ENCODE measurements at regions not wholly inside any gene's neighbourhood (a gene's known extent, or its start where the extent isn't known, plus 50 kb on each side); places are given as distances from the start of the nearest gene placed in this dataset.

GRCh38 chr5:133753856-133754255 is 141.5 kb upstream of the FSTL4 start:
- intact Hi-C loops (cut with DNase I; ENCODE audit: low total_unique reads), result no loop called here

GRCh38 chr5:133751846-133752245 is 139.5 kb upstream of the FSTL4 start:
- Histone ChIP-seq H3K4me1 (no peaks in the 10 kb centered on the region), H3K36me3 (ENCODE audit: low read depth, missing control alignments) (no peaks in the 10 kb centered on the region), H3K27ac (no peak overlapping the region), H3K4me3 (no peak overlapping the region), H3K9me3 (no peaks in the 10 kb centered on the region), H3K27me3 (no peaks in the 10 kb centered on the region)
- TF ChIP-seq CTCF (IDR thresholded peaks at IDR 0.05), result no peak
- TF ChIP-seq POLR2A (IDR thresholded peaks at IDR 0.05), result no peak
- no peak for DNase-seq
- intact Hi-C loops (cut with DNase I; ENCODE audit: low total_unique reads), result no loop called here
- WGBS, 2 donors, result 77 to 86% methylated on average over 5 of the region's 5 CpGs

More at GRCh38 chr5:133753856-133754255, 141.5 kb upstream of the FSTL4 start:
- H3K9me3 ChIP-seq, result no peaks in the 10 kb centered on the region
- H3K4me3 ChIP-seq, result no peak overlapping the region
- no peak overlapping the region for H3K27ac ChIP-seq
- 63 to 73% methylated on average over 3 of the region's 3 CpGs for WGBS, 2 donors
- DNase-seq, result no peak
- no peaks in the 10 kb centered on the region for H3K4me1 ChIP-seq
- H3K27me3 ChIP-seq, result no peaks in the 10 kb centered on the region
- no peaks in the 10 kb centered on the region for H3K36me3 ChIP-seq (ENCODE audit: low read depth, missing control alignments)
- TF ChIP-seq CTCF (IDR thresholded peaks at IDR 0.05) (no peak), POLR2A (IDR thresholded peaks at IDR 0.05) (no peak)

DNA sequence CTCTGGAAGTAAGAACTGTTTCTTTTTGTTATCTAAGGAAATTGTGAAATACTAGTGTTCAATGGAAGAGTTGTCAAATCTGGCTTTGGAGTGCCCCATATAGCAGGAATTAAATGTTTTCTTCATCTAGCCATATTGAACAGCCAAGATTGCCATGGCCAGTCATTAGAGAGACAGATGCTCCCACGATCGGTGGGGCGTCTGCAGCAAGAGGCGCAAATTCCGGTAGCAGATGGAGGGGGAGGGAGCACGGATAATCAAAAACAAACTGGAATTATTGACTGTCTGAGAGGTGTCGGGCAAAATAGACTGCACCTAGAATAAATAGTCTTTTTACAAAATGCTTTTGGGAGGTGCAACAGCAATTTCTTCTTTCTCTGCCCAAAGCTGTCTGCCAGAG is 139.1 kb upstream of the FSTL4 start:
- no peaks in the 10 kb centered on the region for H3K36me3 ChIP-seq (ENCODE audit: low read depth, missing control alignments)
- DNase-seq, result no peak
- H3K27ac ChIP-seq, result no peak overlapping the region
- H3K27me3 ChIP-seq, result no peaks in the 10 kb centered on the region
- no peak overlapping the region for H3K4me3 ChIP-seq
- H3K9me3 ChIP-seq, result no peaks in the 10 kb centered on the region
- 81 to 84% methylated on average over 7 of the region's 7 CpGs for WGBS, 2 donors
- no peaks in the 10 kb centered on the region for H3K4me1 ChIP-seq
- intact Hi-C loops (cut with DNase I; ENCODE audit: low total_unique reads), result no loop called here
- TF ChIP-seq POLR2A (IDR thresholded peaks at IDR 0.05), result no peak
- no peak for TF ChIP-seq CTCF (IDR thresholded peaks at IDR 0.05)

- intact Hi-C loops (cut with DNase I; ENCODE audit: low total_unique reads), result no loop called here
- H3K4me1 ChIP-seq, result no peaks in the 10 kb centered on the region
- no peaks in the 10 kb centered on the region for H3K9me3 ChIP-seq
- H3K4me3 ChIP-seq, result no peak overlapping the region
- H3K27ac ChIP-seq, result no peak overlapping the region
- TF ChIP-seq POLR2A (IDR thresholded peaks at IDR 0.05) (no peak), CTCF (IDR thresholded peaks at IDR 0.05) (no peak)
- no peaks in the 10 kb centered on the region for H3K27me3 ChIP-seq
- 89 to 97% methylated on average over 5 of the region's 5 CpGs for WGBS, 2 donors
- H3K36me3 ChIP-seq (ENCODE audit: low read depth, missing control alignments), result no peaks in the 10 kb centered on the region
- no peak for DNase-seq
These were observed 138.5 kb upstream of the FSTL4 start for GRCh38 chr5:133750856-133751255.

- Histone ChIP-seq H3K4me3 (no peak overlapping the region), H3K36me3 (ENCODE audit: low read depth, missing control alignments) (no peaks in the 10 kb centered on the region), H3K9me3 (no peaks in the 10 kb centered on the region), H3K27me3 (no peaks in the 10 kb centered on the region), H3K27ac (no peak overlapping the region), H3K4me1 (no peaks in the 10 kb centered on the region)
- no peak for DNase-seq
- WGBS, 2 donors, result 93 to 97% methylated on average over 9 of the region's 9 CpGs
- intact Hi-C loops (cut with DNase I; ENCODE audit: low total_unique reads), result no loop called here
- TF ChIP-seq CTCF (IDR thresholded peaks at IDR 0.05), result no peak
These were observed 138.0 kb upstream of the FSTL4 start for GRCh38 chr5:133750356-133750755.

All from testis (tissue), 2 donors.